ENCODE measurements at regions not wholly inside any gene's neighbourhood (a gene's known extent, or its start where the extent isn't known, plus 50 kb on each side); places are given as distances from the start of the nearest gene placed in this dataset.

DNA sequence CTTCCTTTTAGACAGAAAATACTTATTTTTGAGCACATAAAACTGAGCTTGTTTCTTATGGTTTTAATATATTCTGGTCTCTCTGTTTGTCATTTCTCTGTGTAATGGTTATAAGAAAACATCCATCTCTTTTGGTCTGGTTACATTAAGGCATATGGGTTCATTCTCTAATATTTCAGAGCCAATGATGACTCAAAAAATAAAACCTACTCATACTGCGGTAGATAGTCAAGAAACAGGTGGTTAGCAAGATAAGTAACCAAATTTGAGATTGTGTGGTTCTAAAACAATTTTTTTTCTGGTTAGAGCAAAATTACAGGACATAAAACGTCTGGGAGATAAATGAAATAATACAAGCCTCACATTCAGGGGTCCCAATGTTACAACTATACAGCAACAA, 654.5 kb downstream of the STIM2 start:
- WGBS (ENCODE audit: extremely low coverage, insufficient coverage, low lambda C conversion rate): no CpG with 5 or more reads among the region's 2 CpGs
- no peak for DNase-seq
- no peak overlapping the region for H4K8ac ChIP-seq (ENCODE audit: low read depth, low read length)
- no peaks in the 10 kb centered on the region for H3K79me2 ChIP-seq (ENCODE audit: control insufficient read depth, insufficient read depth, low read length)
- no peak overlapping the region for H3K4me3 ChIP-seq (ENCODE audit: low read length)
- H3K9ac ChIP-seq (ENCODE audit: low read length): no peak overlapping the region
- no peak overlapping the region for H4K5ac ChIP-seq (ENCODE audit: low read length)
- no peaks in the 10 kb centered on the region for H3K36me3 ChIP-seq (ENCODE audit: control insufficient read depth, insufficient read depth, low read length)
- no peak overlapping the region for H2BK5ac ChIP-seq (ENCODE audit: low read length)
- no peak overlapping the region for H3K4me2 ChIP-seq (ENCODE audit: low read length)
- H3K56ac ChIP-seq (ENCODE audit: low read length): no peak overlapping the region
- no peak overlapping the region for H3K18ac ChIP-seq (ENCODE audit: low read length)
- H2AK5ac ChIP-seq (ENCODE audit: low read length): no peak overlapping the region
- H2BK120ac ChIP-seq (ENCODE audit: low read depth, low read length): no peak overlapping the region
- H3K23ac ChIP-seq (ENCODE audit: low read length): no peak overlapping the region
- no peaks in the 10 kb centered on the region for H3K4me1 ChIP-seq (ENCODE audit: control insufficient read depth, low read depth, low read length)
- H3K27ac ChIP-seq (ENCODE audit: low read depth, low read length): no peak overlapping the region
- H3K27me3 ChIP-seq (ENCODE audit: insufficient read depth, low read length, poor library complexity): no peaks in the 10 kb centered on the region
- H3K4ac ChIP-seq (ENCODE audit: low read depth, low read length): no peak overlapping the region
- H2BK15ac ChIP-seq (replicated peaks; ENCODE audit: low read depth): no peak overlapping the region
- H3K79me1 ChIP-seq (ENCODE audit: low read length): no peaks in the 10 kb centered on the region

DNA sequence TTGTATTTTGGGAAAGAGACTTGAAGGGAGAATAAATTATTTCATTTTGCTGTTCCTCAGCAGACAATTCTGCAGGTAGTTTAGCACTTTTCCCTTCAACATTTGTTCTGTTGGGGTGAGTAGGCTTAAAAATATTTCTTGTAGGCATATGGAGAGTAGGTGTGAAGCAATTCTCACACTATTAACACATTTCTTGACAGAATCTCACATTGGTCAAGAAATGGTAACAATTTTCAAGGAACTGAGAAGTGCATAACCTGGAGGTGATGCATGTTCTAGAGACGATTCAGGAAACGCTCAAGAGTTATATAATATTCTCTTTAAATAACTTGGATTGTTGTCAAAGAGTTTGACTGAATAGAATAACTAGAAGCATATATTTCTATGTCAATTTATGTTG, 658.2 kb downstream of the STIM2 start:
- Histone ChIP-seq H3K36me3 (ENCODE audit: control insufficient read depth, insufficient read depth, low read length) (no peaks in the 10 kb centered on the region), H3K27ac (ENCODE audit: low read depth, low read length) (no peak overlapping the region), H3K18ac (ENCODE audit: low read length) (no peak overlapping the region), H3K27me3 (ENCODE audit: insufficient read depth, low read length, poor library complexity) (no peaks in the 10 kb centered on the region), H3K4me2 (ENCODE audit: low read length) (no peak overlapping the region), H3K4me1 (ENCODE audit: control insufficient read depth, low read depth, low read length) (no peaks in the 10 kb centered on the region), H4K5ac (ENCODE audit: low read length) (no peak overlapping the region), H3K9ac (ENCODE audit: low read length) (no peak overlapping the region), H3K4me3 (ENCODE audit: low read length) (no peak overlapping the region), H3K23ac (ENCODE audit: low read length) (no peak overlapping the region), H2AK5ac (ENCODE audit: low read length) (no peak overlapping the region), H2BK5ac (ENCODE audit: low read length) (no peak overlapping the region), H3K56ac (ENCODE audit: low read length) (no peak overlapping the region), H2BK15ac (replicated peaks; ENCODE audit: low read depth) (no peak overlapping the region), H3K79me1 (ENCODE audit: low read length) (no peaks in the 10 kb centered on the region), H2BK120ac (ENCODE audit: low read depth, low read length) (no peak overlapping the region), H4K8ac (ENCODE audit: low read depth, low read length) (no peak overlapping the region), H3K79me2 (ENCODE audit: control insufficient read depth, insufficient read depth, low read length) (no peaks in the 10 kb centered on the region), H3K4ac (ENCODE audit: low read depth, low read length) (no peak overlapping the region)
- DNase-seq: peak; percentile 71
- WGBS (ENCODE audit: extremely low coverage, insufficient coverage, low lambda C conversion rate): no CpG with 5 or more reads among the region's 2 CpGs

DNA sequence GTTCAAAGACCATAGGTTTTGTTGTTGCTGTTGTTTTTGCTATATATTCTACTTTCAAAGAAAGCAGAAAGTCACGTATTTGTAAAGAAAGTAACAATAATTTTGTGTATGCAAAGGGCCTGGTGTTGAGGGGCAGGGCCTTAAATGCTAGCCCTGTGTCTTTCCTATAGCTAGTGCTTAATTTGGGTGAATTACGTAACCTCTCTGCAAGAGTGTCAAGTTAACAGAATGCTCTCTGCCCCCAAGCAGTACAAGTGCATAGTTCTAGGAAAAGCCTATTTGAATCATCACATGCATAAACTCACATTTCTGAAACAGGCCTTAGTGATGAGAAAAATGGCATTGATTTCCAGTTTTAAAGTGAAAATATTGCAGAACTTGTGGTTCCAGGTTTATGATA, 663.6 kb downstream of the STIM2 start:
- Histone ChIP-seq H4K8ac (ENCODE audit: low read depth, low read length) (no peak overlapping the region), H3K4me3 (ENCODE audit: low read length) (no peak overlapping the region), H2AK5ac (ENCODE audit: low read length) (no peak overlapping the region), H3K4me2 (ENCODE audit: low read length) (no peak overlapping the region), H2BK120ac (ENCODE audit: low read depth, low read length) (no peak overlapping the region), H3K36me3 (ENCODE audit: control insufficient read depth, insufficient read depth, low read length) (no peaks in the 10 kb centered on the region), H3K79me2 (ENCODE audit: control insufficient read depth, insufficient read depth, low read length) (no peaks in the 10 kb centered on the region), H3K27ac (ENCODE audit: low read depth, low read length) (no peak overlapping the region), H4K5ac (ENCODE audit: low read length) (no peak overlapping the region), H2BK5ac (ENCODE audit: low read length) (no peak overlapping the region), H3K56ac (ENCODE audit: low read length) (no peak overlapping the region), H2BK15ac (replicated peaks; ENCODE audit: low read depth) (no peak overlapping the region), H3K4me1 (ENCODE audit: control insufficient read depth, low read depth, low read length) (no peaks in the 10 kb centered on the region), H3K18ac (ENCODE audit: low read length) (no peak overlapping the region), H3K23ac (ENCODE audit: low read length) (no peak overlapping the region), H3K79me1 (ENCODE audit: low read length) (no peaks in the 10 kb centered on the region), H3K9ac (ENCODE audit: low read length) (no peak overlapping the region), H3K27me3 (ENCODE audit: insufficient read depth, low read length, poor library complexity) (no peaks in the 10 kb centered on the region), H3K4ac (ENCODE audit: low read depth, low read length) (no peak overlapping the region)
- WGBS (ENCODE audit: extremely low coverage, insufficient coverage, low lambda C conversion rate): no CpG with 5 or more reads among the region's 2 CpGs
- peak; percentile 39 for DNase-seq

DNA sequence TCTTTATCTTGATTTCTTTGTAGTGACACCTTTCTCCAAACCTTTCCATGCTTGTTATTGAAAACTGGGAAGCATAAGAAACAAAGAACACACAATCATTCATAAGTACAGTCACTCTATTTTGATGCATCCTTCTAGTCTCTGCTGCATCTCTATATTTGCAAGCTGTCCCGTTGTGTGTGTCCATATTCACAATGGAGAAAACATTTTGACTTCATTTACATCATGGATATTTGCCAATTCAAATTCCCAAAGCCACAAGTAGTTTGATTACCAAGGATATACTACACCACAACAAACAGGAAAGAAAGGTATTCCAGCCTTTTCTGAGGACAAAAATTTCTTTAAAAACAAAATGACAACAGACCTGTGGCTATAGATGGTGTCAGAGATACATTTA, 673.8 kb downstream of the STIM2 start:
- Histone ChIP-seq H3K27me3 (ENCODE audit: insufficient read depth, low read length, poor library complexity) (no peaks in the 10 kb centered on the region), H3K9ac (ENCODE audit: low read length) (no peak overlapping the region), H3K79me1 (ENCODE audit: low read length) (no peaks in the 10 kb centered on the region), H3K79me2 (ENCODE audit: control insufficient read depth, insufficient read depth, low read length) (no peaks in the 10 kb centered on the region), H3K23ac (ENCODE audit: low read length) (no peak overlapping the region), H3K4ac (ENCODE audit: low read depth, low read length) (no peak overlapping the region), H4K8ac (ENCODE audit: low read depth, low read length) (no peak overlapping the region), H3K4me3 (ENCODE audit: low read length) (no peak overlapping the region), H4K5ac (ENCODE audit: low read length) (no peak overlapping the region), H3K4me1 (ENCODE audit: control insufficient read depth, low read depth, low read length) (no peaks in the 10 kb centered on the region), H2BK5ac (ENCODE audit: low read length) (no peak overlapping the region), H3K4me2 (ENCODE audit: low read length) (no peak overlapping the region), H2BK15ac (replicated peaks; ENCODE audit: low read depth) (no peak overlapping the region), H2BK120ac (ENCODE audit: low read depth, low read length) (no peak overlapping the region), H2AK5ac (ENCODE audit: low read length) (no peak overlapping the region), H3K56ac (ENCODE audit: low read length) (no peak overlapping the region), H3K27ac (ENCODE audit: low read depth, low read length) (no peak overlapping the region), H3K36me3 (ENCODE audit: control insufficient read depth, insufficient read depth, low read length) (no peaks in the 10 kb centered on the region), H3K18ac (ENCODE audit: low read length) (no peak overlapping the region)
- no peak for DNase-seq
- no CpG with 5 or more reads among the region's 1 CpG for WGBS (ENCODE audit: extremely low coverage, insufficient coverage, low lambda C conversion rate)

DNA sequence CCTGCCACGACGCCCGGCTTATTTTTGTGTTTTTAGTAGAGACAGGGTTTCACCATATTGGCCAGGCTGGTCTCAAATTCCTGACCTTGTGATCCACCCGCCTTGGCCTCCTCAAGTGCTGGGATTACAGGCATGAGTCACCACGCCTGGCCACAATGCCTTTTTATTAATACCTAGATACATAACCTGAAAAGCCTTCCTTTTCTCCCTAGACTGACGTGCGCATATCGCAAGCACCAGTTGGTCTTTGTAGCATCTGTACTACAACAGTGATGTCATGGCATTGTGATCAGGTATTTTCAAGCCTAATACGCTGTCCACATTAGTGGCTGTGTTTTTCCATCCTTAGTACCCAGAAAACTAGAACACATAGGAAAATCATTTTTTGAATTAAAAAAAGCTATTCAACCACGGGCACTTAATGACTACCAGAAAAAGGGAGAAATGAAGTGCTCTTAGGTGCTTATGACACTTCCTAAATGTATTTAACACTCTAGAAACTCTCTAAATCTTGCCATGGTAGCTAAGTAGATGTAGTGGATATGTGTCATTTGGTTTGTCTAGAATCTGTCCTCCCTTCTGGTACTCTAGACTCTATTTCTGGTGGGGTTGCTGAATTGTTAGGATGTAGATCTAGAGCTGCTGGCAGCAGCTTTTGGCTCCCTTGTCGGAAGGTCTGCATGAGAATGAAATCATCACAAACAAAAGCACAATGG, 707.8 kb downstream of the STIM2 start:
- no peak overlapping the region for H2BK5ac ChIP-seq (ENCODE audit: low read length)
- no peaks in the 10 kb centered on the region for H3K36me3 ChIP-seq (ENCODE audit: control insufficient read depth, insufficient read depth, low read length)
- H4K5ac ChIP-seq (ENCODE audit: low read length): no peak overlapping the region
- H2BK120ac ChIP-seq (ENCODE audit: low read depth, low read length): no peak overlapping the region
- H3K4me1 ChIP-seq (ENCODE audit: control insufficient read depth, low read depth, low read length): no peaks in the 10 kb centered on the region
- no peaks in the 10 kb centered on the region for H3K79me2 ChIP-seq (ENCODE audit: control insufficient read depth, insufficient read depth, low read length)
- no peak overlapping the region for H3K27ac ChIP-seq (ENCODE audit: low read depth, low read length)
- H2BK15ac ChIP-seq (replicated peaks; ENCODE audit: low read depth): no peak overlapping the region
- no peaks in the 10 kb centered on the region for H3K79me1 ChIP-seq (ENCODE audit: low read length)
- no peak overlapping the region for H3K56ac ChIP-seq (ENCODE audit: low read length)
- no peak overlapping the region for H4K8ac ChIP-seq (ENCODE audit: low read depth, low read length)
- no peak overlapping the region for H3K4ac ChIP-seq (ENCODE audit: low read depth, low read length)
- no peak overlapping the region for H3K4me3 ChIP-seq (ENCODE audit: low read length)
- no peak overlapping the region for H2AK5ac ChIP-seq (ENCODE audit: low read length)
- H3K23ac ChIP-seq (ENCODE audit: low read length): no peak overlapping the region
- no peak overlapping the region for H3K9ac ChIP-seq (ENCODE audit: low read length)
- no peaks in the 10 kb centered on the region for H3K27me3 ChIP-seq (ENCODE audit: insufficient read depth, low read length, poor library complexity)
- no peak overlapping the region for H3K4me2 ChIP-seq (ENCODE audit: low read length)
- no peak for DNase-seq
- H3K18ac ChIP-seq (ENCODE audit: low read length): no peak overlapping the region
- WGBS (ENCODE audit: extremely low coverage, insufficient coverage, low lambda C conversion rate): no CpG with 5 or more reads among the region's 11 CpGs

DNA sequence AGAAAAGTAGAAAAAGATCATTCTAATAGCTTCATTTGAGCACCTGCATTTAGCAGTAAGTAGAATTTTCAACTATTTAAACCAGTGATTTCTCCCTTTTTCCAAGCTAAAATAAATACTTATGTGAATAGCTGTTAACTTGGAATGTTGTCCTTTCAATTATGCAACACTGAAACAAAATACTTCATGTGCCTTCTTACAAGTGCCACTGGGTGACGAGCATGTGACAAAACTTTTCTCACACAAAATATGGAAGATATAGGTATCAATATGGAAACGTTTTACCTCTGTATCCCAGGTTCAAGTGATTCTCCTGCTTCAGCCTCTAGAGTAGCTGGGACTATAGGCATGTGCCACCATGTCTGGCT, 708.3 kb downstream of the STIM2 start:
- Histone ChIP-seq H3K9ac (ENCODE audit: low read length) (no peak overlapping the region), H3K18ac (ENCODE audit: low read length) (no peak overlapping the region), H3K4me3 (ENCODE audit: low read length) (no peak overlapping the region), H3K56ac (ENCODE audit: low read length) (no peak overlapping the region), H3K79me1 (ENCODE audit: low read length) (no peaks in the 10 kb centered on the region), H2AK5ac (ENCODE audit: low read length) (no peak overlapping the region), H2BK5ac (ENCODE audit: low read length) (no peak overlapping the region), H3K27ac (ENCODE audit: low read depth, low read length) (no peak overlapping the region), H2BK15ac (replicated peaks; ENCODE audit: low read depth) (no peak overlapping the region), H3K27me3 (ENCODE audit: insufficient read depth, low read length, poor library complexity) (no peaks in the 10 kb centered on the region), H3K4me2 (ENCODE audit: low read length) (no peak overlapping the region), H4K5ac (ENCODE audit: low read length) (no peak overlapping the region), H3K4ac (ENCODE audit: low read depth, low read length) (no peak overlapping the region), H3K36me3 (ENCODE audit: control insufficient read depth, insufficient read depth, low read length) (no peaks in the 10 kb centered on the region), H4K8ac (ENCODE audit: low read depth, low read length) (no peak overlapping the region), H3K23ac (ENCODE audit: low read length) (no peak overlapping the region), H3K4me1 (ENCODE audit: control insufficient read depth, low read depth, low read length) (no peaks in the 10 kb centered on the region), H3K79me2 (ENCODE audit: control insufficient read depth, insufficient read depth, low read length) (no peaks in the 10 kb centered on the region), H2BK120ac (ENCODE audit: low read depth, low read length) (no peak overlapping the region)
- no CpG with 5 or more reads among the region's 2 CpGs for WGBS (ENCODE audit: extremely low coverage, insufficient coverage, low lambda C conversion rate)
- no peak for DNase-seq

Data from mesendoderm (in vitro differentiated cells).